ENCODE measurements at regions not wholly inside any gene's neighbourhood (a gene's known extent, or its start where the extent isn't known, plus 50 kb on each side); places are given as distances from the start of the nearest gene placed in this dataset.

GRCh38 chr16:47944589-47944988 lies 211.2 kb downstream of the ABCC12 start:
- WGBS (ENCODE audit: extremely low coverage, insufficient coverage, insufficient read length), result no CpG with 5 or more reads among the region's 10 CpGs

GRCh38 chr16:47943235-47943634 lies 212.6 kb downstream of the ABCC12 start:
- Histone ChIP-seq H3K27ac (ENCODE audit: low read depth, low read length) (no peak overlapping the region), H3K4me1 (ENCODE audit: control insufficient read depth in 1 of 2, insufficient read depth in 2 of 2, low read length in 2 of 2) (no peaks in the 10 kb centered on the region), H3K23ac (ENCODE audit: low read length) (no peak overlapping the region)

More at GRCh38 chr16:47944589-47944988, 211.2 kb downstream of the ABCC12 start:
- no peak overlapping the region for H3K4ac ChIP-seq (ENCODE audit: low read depth, low read length)
- no peak overlapping the region for H2AK5ac ChIP-seq (ENCODE audit: low read length)
- H3K36me3 ChIP-seq (ENCODE audit: control insufficient read depth in 1 of 2, insufficient read depth in 2 of 2, low read length in 2 of 2), result no peaks in the 10 kb centered on the region
- no peak overlapping the region for H2BK120ac ChIP-seq (ENCODE audit: insufficient read depth, low read length, poor library complexity)
- no peak overlapping the region for H3K9ac ChIP-seq (ENCODE audit: low read length)
- no peak overlapping the region for H4K8ac ChIP-seq (ENCODE audit: low read depth, low read length)
- H3K27me3 ChIP-seq (ENCODE audit: insufficient read depth, low read length), result no peaks in the 10 kb centered on the region
- no peak overlapping the region for H3K23ac ChIP-seq (ENCODE audit: low read length)
- no peaks in the 10 kb centered on the region for H3K79me2 ChIP-seq (ENCODE audit: control insufficient read depth, insufficient read depth, low read length, poor library complexity)
- H3K14ac ChIP-seq (ENCODE audit: low read length), result no peak overlapping the region
- no peak overlapping the region for H3K18ac ChIP-seq (ENCODE audit: low read length)
- no peaks in the 10 kb centered on the region for H3K9me3 ChIP-seq (ENCODE audit: insufficient read depth, low read depth, low read length)
- H2AFZ ChIP-seq (ENCODE audit: insufficient read depth, low read length, poor library complexity), result no peak overlapping the region
- DNase-seq, result no peak
- H3K4me3 ChIP-seq (ENCODE audit: low read depth, low read length), result no peak overlapping the region
- no peak overlapping the region for H3K4me2 ChIP-seq (ENCODE audit: low read length)
- H2BK12ac ChIP-seq (ENCODE audit: low read length), result no peak overlapping the region
- H2BK5ac ChIP-seq (ENCODE audit: low read depth, low read length, poor library complexity), result no peak overlapping the region
- no peaks in the 10 kb centered on the region for H3K79me1 ChIP-seq (ENCODE audit: low read length)
- no peak overlapping the region for H4K12ac ChIP-seq (ENCODE audit: low read depth, low read length)
- H3K27ac ChIP-seq (ENCODE audit: low read depth, low read length), result no peak overlapping the region
- H4K91ac ChIP-seq (ENCODE audit: low read depth, low read length), result no peak overlapping the region
- no peaks in the 10 kb centered on the region for H3K4me1 ChIP-seq (ENCODE audit: control insufficient read depth in 1 of 2, insufficient read depth in 2 of 2, low read length in 2 of 2)

DNA sequence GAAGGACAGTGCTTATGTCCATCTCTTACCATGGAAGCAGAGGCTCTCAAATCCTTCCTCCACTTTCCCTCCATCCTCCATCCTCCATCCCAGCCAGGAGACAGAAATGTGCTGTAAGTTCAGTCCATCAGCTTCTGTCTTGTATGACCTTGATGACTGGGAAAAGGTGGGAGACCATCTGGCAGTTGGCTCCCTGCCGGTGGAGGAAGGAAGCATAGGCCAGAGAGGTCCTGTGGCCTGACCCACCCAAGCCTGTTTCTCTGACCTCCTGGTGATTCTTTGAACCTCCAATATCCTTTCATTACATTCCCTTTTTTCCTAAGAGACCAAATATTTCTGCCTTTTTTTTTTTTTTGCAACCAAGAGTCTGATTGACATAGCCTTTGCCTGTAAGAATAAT lies 215.3 kb downstream of the ABCC12 start:
- H4K8ac ChIP-seq (ENCODE audit: low read depth, low read length), result no peak overlapping the region

More at GRCh38 chr16:47943235-47943634, 212.6 kb downstream of the ABCC12 start:
- H3K4me2 ChIP-seq (ENCODE audit: low read length), result no peak overlapping the region
- H3K4ac ChIP-seq (ENCODE audit: low read depth, low read length), result no peak overlapping the region
- H3K36me3 ChIP-seq (ENCODE audit: control insufficient read depth in 1 of 2, insufficient read depth in 2 of 2, low read length in 2 of 2), result no peaks in the 10 kb centered on the region
- no peaks in the 10 kb centered on the region for H3K27me3 ChIP-seq (ENCODE audit: insufficient read depth, low read length)
- no peak for DNase-seq
- H2AK5ac ChIP-seq (ENCODE audit: low read length), result no peak overlapping the region
- H2BK5ac ChIP-seq (ENCODE audit: low read depth, low read length, poor library complexity), result no peak overlapping the region
- no peak overlapping the region for H3K9ac ChIP-seq (ENCODE audit: low read length)
- no peak overlapping the region for H4K12ac ChIP-seq (ENCODE audit: low read depth, low read length)
- no peak overlapping the region for H3K18ac ChIP-seq (ENCODE audit: low read length)
- H4K91ac ChIP-seq (ENCODE audit: low read depth, low read length), result no peak overlapping the region
- H3K14ac ChIP-seq (ENCODE audit: low read length), result no peak overlapping the region
- H2BK12ac ChIP-seq (ENCODE audit: low read length), result no peak overlapping the region
- no peak overlapping the region for H4K8ac ChIP-seq (ENCODE audit: low read depth, low read length)
- H2AFZ ChIP-seq (ENCODE audit: insufficient read depth, low read length, poor library complexity), result no peak overlapping the region
- no peaks in the 10 kb centered on the region for H3K79me2 ChIP-seq (ENCODE audit: control insufficient read depth, insufficient read depth, low read length, poor library complexity)
- H3K4me3 ChIP-seq (ENCODE audit: low read depth, low read length), result no peak overlapping the region
- H3K9me3 ChIP-seq (ENCODE audit: insufficient read depth, low read depth, low read length), result no peaks in the 10 kb centered on the region
- WGBS (ENCODE audit: extremely low coverage, insufficient coverage, insufficient read length), result no CpG with 5 or more reads among the region's 6 CpGs
- no peak overlapping the region for H2BK120ac ChIP-seq (ENCODE audit: insufficient read depth, low read length, poor library complexity)
- H3K79me1 ChIP-seq (ENCODE audit: low read length), result no peaks in the 10 kb centered on the region

DNA sequence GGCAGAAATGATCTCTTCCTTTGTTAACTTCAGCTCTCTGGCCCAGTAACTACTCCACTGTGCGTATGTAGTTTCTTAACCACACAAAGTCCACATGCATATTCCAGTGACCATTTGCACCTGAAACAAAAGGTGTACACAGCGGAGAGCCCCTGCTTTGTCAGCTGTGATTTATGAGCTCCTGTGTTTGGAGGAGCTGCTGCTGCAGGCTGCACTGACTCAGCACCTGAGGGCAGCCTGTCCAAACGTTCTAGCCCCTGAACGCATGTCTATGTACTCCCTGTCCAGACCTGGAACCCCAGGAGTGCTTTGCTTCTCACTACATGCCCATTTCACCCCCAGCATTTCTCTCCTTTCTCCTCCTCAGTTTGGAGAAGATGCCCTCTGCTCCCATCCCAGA lies 216.1 kb downstream of the ABCC12 start:
- Histone ChIP-seq H3K4me1 (ENCODE audit: control insufficient read depth in 1 of 2, insufficient read depth in 2 of 2, low read length in 2 of 2) (no peaks in the 10 kb centered on the region), H3K79me2 (ENCODE audit: control insufficient read depth, insufficient read depth, low read length, poor library complexity) (no peaks in the 10 kb centered on the region), H3K79me1 (ENCODE audit: low read length) (no peaks in the 10 kb centered on the region), H4K8ac (ENCODE audit: low read depth, low read length) (no peak overlapping the region), H3K4ac (ENCODE audit: low read depth, low read length) (no peak overlapping the region), H4K12ac (ENCODE audit: low read depth, low read length) (no peak overlapping the region), H3K4me2 (ENCODE audit: low read length) (no peak overlapping the region), H2AK5ac (ENCODE audit: low read length) (no peak overlapping the region), H2BK5ac (ENCODE audit: low read depth, low read length, poor library complexity) (no peak overlapping the region), H3K27ac (ENCODE audit: low read depth, low read length) (no peak overlapping the region), H4K91ac (ENCODE audit: low read depth, low read length) (no peak overlapping the region), H2BK120ac (ENCODE audit: insufficient read depth, low read length, poor library complexity) (no peak overlapping the region), H3K36me3 (ENCODE audit: control insufficient read depth in 1 of 2, insufficient read depth in 2 of 2, low read length in 2 of 2) (no peaks in the 10 kb centered on the region), H3K4me3 (ENCODE audit: low read depth, low read length) (no peak overlapping the region), H2BK12ac (ENCODE audit: low read length) (no peak overlapping the region), H3K18ac (ENCODE audit: low read length) (no peak overlapping the region), H3K23ac (ENCODE audit: low read length) (no peak overlapping the region), H2AFZ (ENCODE audit: insufficient read depth, low read length, poor library complexity) (no peak overlapping the region), H3K14ac (ENCODE audit: low read length) (no peak overlapping the region), H3K9me3 (ENCODE audit: insufficient read depth, low read depth, low read length) (no peaks in the 10 kb centered on the region), H3K27me3 (ENCODE audit: insufficient read depth, low read length) (no peaks in the 10 kb centered on the region), H3K9ac (ENCODE audit: low read length) (no peak overlapping the region)
- no CpG with 5 or more reads among the region's 4 CpGs for WGBS (ENCODE audit: extremely low coverage, insufficient coverage, insufficient read length)
- DNase-seq, result no peak

More for the DNA sequence above, 215.3 kb downstream of the ABCC12 start:
- H2AFZ ChIP-seq (ENCODE audit: insufficient read depth, low read length, poor library complexity), result no peak overlapping the region
- H3K79me2 ChIP-seq (ENCODE audit: control insufficient read depth, insufficient read depth, low read length, poor library complexity), result no peaks in the 10 kb centered on the region
- no peaks in the 10 kb centered on the region for H3K36me3 ChIP-seq (ENCODE audit: control insufficient read depth in 1 of 2, insufficient read depth in 2 of 2, low read length in 2 of 2)
- no peak overlapping the region for H3K14ac ChIP-seq (ENCODE audit: low read length)
- H3K27me3 ChIP-seq (ENCODE audit: insufficient read depth, low read length), result no peaks in the 10 kb centered on the region
- H2BK5ac ChIP-seq (ENCODE audit: low read depth, low read length, poor library complexity), result no peak overlapping the region
- no peak for DNase-seq
- H3K79me1 ChIP-seq (ENCODE audit: low read length), result no peaks in the 10 kb centered on the region
- H3K18ac ChIP-seq (ENCODE audit: low read length), result no peak overlapping the region
- H3K9me3 ChIP-seq (ENCODE audit: insufficient read depth, low read depth, low read length), result no peaks in the 10 kb centered on the region
- H2BK12ac ChIP-seq (ENCODE audit: low read length), result no peak overlapping the region
- H3K4me3 ChIP-seq (ENCODE audit: low read depth, low read length), result no peak overlapping the region
- no peak overlapping the region for H3K4ac ChIP-seq (ENCODE audit: low read depth, low read length)
- no peak overlapping the region for H4K91ac ChIP-seq (ENCODE audit: low read depth, low read length)
- H4K12ac ChIP-seq (ENCODE audit: low read depth, low read length), result no peak overlapping the region
- H3K27ac ChIP-seq (ENCODE audit: low read depth, low read length), result no peak overlapping the region
- H3K4me2 ChIP-seq (ENCODE audit: low read length), result no peak overlapping the region
- no peak overlapping the region for H2AK5ac ChIP-seq (ENCODE audit: low read length)
- WGBS (ENCODE audit: extremely low coverage, insufficient coverage, insufficient read length), result no CpG with 5 or more reads among the region's 1 CpG
- no peaks in the 10 kb centered on the region for H3K4me1 ChIP-seq (ENCODE audit: control insufficient read depth in 1 of 2, insufficient read depth in 2 of 2, low read length in 2 of 2)
- no peak overlapping the region for H3K9ac ChIP-seq (ENCODE audit: low read length)
- H3K23ac ChIP-seq (ENCODE audit: low read length), result no peak overlapping the region
- no peak overlapping the region for H2BK120ac ChIP-seq (ENCODE audit: insufficient read depth, low read length, poor library complexity)

Measured in trophoblast cell (in vitro differentiated cells and primary cell).